GM18858 (cell line): ENCODE measurements at regions not wholly inside any gene's neighbourhood (a gene's known extent, or its start where the extent isn't known, plus 50 kb on each side); places are given as distances from the start of the nearest gene placed in this dataset.

ENCODE experiments used
- ATAC-seq: cut with Tn5 transposase; IDR thresholded peaks from one replicate; pipeline ENCODE4 v1.9.1; 2021; ENCODE audit not compliant: unreplicated experiment

GRCh38 chr3:194768586-194768985, 82.9 kb downstream of the FAM43A start:
- ATAC-seq = no peak

- peak; percentile 91 for ATAC-seq
These were observed 83.4 kb downstream of the FAM43A start for GRCh38 chr3:194769020-194769643.

GRCh38 chr3:194772241-194773000, 86.7 kb downstream of the FAM43A start:
- no peak for ATAC-seq

DNA sequence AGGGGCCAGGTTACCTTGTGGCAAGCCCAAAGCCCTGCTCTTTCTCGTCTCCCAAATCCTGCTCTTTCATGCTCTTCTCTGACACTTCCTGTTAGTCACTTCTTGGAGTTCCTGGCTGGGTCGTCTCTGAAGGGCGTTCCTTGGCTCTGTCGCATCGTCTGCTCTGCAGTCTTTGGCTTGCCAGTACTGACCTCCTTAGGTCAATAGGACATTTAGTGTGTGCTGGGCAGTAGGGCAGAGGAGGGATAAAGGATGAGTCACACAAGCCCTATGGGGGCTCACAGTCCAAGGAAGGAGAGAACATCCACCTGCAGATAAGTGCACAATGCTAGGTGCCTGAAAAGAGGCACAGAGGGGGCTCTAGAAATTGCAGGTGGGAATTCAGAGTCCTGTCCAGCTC, 87.5 kb downstream of the FAM43A start:
- ATAC-seq = no peak

GRCh38 chr3:194773771-194774455, 88.2 kb downstream of the FAM43A start:
- ATAC-seq = no peak

- no peak for ATAC-seq
These were observed 89.6 kb downstream of the FAM43A start for GRCh38 chr3:194775266-194775665.

- no peak for ATAC-seq
These were observed 90.0 kb downstream of the FAM43A start for GRCh38 chr3:194775731-194776130.

DNA sequence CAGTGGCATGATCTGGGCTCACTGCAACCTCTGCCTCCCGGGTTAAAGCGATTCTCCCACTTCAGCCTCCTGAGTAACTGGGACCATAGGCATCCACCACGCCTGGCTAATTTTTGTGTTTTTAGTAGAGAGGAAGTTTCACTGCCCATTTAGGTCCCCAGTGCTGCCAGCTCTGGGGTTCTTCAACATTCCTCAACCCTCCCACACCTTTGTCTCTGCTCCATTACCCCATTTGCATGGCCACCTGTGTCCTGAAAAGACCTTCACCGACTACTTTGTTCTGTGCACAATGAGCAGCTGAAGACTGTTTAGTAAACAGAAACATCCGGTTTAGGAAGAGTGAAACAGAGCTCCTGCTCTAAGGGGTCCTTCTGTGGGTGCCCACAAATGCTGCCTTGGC, 92.0 kb downstream of the FAM43A start:
- no peak for ATAC-seq

DNA sequence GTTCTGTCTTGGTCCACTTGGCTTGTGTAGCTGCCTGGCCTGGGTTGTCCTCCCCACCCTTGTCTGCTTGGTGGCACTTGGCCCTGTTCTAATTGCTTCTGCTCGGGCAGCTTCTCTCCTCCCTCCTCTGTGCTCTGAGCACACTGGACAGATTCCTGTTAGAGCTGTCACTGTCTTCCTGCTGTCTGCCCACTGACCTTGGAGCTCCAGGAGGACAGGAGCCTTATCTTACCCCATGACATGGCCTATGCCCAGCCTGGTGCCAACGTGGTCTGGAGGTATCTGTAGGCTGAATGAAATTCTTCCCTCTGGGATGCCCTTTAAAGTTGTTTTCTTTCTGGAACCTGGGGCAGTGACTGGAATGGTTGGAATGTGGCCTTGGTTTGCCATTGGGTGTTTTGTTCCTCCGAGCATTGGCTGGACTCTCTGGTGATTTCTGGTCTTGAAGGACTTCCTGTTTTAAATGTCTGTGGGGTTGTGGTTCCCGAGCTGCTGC, 94.1 kb downstream of the FAM43A start:
- no peak for ATAC-seq

DNA sequence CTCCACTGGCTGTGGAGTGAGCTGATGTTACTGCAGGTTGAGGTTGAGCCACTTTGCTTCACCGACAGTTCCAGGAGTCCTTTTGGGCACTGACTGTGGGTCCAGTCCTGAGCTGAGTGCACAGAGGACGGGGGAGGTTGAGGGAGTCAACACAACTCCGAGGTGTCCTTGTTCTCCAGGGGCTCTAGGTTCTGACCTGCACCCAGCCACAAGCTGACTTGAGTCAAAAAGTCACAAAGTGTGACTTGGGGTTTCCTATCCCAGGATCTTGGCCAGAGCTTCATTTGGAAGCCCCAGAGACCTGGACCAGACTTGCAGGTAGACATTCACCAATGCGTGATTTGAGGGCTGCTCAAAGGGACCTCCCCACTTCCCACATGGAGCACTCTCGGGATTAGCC, 95.0 kb downstream of the FAM43A start:
- ATAC-seq = no peak

DNA sequence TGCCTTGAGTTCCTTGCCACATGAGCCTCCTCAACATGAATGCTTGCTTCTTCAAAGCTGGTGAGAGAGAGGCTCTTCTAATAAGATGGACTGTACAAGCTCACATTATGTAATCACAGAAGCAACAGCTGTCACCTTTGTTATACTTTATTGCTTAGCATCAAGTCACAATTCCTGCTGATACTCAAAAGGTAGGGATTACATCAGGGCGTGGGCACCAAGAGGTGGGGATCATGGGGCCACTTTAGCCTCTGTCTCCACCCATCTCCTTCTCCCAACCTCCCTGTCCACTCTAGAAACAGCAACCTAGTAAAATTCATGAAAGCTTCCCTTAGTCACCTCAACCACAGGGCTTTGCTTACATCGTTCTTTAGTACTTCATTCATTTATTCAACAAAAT, 95.9 kb downstream of the FAM43A start:
- ATAC-seq = no peak

DNA sequence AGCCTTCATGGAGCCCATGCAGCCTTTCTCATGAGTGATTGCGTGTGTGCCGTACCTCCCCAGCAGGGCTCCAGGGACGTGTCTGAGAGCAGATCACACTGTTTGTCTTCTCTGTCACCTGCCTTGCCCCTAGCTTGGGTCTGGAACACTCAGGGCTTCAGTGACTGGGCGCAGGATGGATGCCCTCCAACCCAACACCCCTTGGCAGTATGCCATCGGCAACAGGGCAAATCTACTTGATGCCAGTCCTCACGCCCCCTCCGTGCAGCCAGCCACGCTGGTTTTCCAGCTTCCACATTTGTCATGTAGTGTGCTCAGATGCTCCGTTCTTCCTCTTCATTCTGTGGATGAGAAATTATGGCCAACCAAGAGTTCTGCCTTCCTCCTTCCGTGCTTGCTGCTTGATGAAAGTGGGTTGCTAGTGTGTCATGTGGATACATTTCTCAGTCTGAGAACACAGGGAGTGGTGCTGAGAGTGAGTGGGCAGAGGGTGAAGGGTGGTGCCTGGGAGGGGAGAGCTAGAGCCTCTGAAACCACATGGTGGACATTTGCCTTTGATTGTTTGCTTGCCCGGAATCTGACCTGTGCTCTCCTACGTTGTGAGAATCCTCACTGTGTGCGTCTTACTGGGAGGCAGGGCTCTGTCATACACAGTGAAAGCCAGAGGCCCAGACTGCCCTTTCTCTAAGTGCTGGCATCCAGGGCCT, 97.2 kb downstream of the FAM43A start:
- no peak for ATAC-seq

DNA sequence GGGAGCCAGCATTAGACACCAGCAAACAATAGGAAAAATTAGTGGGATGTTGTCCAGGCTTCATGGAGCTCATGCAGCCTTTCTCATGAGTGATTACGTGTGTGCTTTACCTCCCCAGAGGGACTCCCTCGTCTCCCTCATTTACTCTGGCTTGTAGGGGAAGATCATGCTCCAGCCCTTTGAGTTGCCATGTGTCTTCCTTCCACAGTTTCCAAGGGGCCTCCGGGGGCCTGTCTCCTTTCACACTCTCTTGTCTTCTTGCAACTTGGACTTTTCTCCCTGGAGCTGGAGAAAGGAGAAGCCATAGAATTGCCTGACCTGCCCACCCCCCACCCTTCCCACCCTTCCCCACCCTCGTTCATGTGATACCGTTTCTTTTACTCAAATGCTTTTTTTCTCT, 98.7 kb downstream of the FAM43A start:
- no peak for ATAC-seq

DNA sequence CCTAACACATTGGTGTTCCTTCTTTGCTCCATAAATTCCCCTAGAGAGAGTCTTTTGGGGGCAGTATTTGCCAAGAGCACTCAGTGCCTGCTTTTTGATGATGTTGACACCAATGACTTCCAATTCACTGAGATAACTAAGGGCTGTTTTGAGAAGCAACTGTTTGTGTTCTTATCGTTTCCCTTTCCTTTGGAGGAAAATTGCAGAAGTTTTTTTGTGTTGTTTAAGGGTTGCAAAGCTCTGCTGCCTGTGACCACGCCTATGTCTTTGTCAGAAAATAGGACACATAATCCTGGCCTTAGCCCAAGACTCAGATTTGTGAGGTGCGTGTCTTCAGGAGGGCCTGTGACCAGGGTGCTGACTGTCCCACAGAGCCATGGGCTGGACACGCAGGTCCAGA, 99.6 kb downstream of the FAM43A start:
- no peak for ATAC-seq

GRCh38 chr3:194787072-194787471, 101.4 kb downstream of the FAM43A start:
- ATAC-seq = no peak

DNA sequence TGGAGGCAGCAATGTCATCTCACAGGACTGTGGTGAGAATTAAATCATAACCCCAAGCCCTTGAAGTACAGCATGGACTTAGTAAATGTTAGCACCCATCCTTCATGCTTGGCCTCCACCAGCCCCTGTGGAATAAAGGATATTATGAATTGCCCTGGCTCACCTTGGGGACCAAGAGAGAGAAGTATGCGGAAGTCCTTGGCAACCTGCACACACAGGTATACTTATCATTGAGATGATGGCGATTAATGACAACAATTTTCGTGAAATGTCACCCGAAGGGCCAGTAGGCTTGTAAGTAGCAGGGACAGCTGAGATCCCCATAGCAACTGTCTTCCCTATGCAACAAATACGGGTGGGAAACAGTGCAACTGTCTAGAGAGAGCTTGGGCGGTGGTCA, 102.0 kb downstream of the FAM43A start:
- ATAC-seq = no peak

- no peak for ATAC-seq
These were observed 106.7 kb downstream of the FAM43A start for GRCh38 chr3:194792368-194792767.

GRCh38 chr3:194797555-194798250, 112.0 kb downstream of the FAM43A start:
- ATAC-seq = no peak

- ATAC-seq = no peak
These were observed 112.8 kb downstream of the FAM43A start for GRCh38 chr3:194798486-194798885.

GRCh38 chr3:194800002-194800401, 114.3 kb downstream of the FAM43A start:
- no peak for ATAC-seq
